ENCODE measurements at regions not wholly inside any gene's neighbourhood (a gene's known extent, or its start where the extent isn't known, plus 50 kb on each side); places are given as distances from the start of the nearest gene placed in this dataset.

- no peak for TF ChIP-seq GATA2 (IDR thresholded peaks at IDR 0.05; ENCODE audit: insufficient read depth, insufficient read length, low read depth, low read length)
- no peak for TF ChIP-seq POLR2A (IDR thresholded peaks at IDR 0.05; ENCODE audit: low read depth, low read length)
- TF ChIP-seq, protein P1, sequence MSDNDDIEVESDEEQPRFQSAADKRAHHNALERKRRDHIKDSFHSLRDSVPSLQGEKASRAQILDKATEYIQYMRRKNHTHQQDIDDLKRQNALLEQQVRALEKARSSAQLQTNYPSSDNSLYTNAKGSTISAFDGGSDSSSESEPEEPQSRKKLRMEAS (IDR thresholded peaks at IDR 0.05; ENCODE audit: insufficient read depth, insufficient read length), result no peak
- no peak for TF ChIP-seq POLR2AphosphoS5 (IDR thresholded peaks at IDR 0.05; ENCODE audit: insufficient read depth, low read depth, low read length)
- TF ChIP-seq MYC (IDR thresholded peaks at IDR 0.05; ENCODE audit: low read depth, low read length), result no peak
- no peak for TF ChIP-seq FOS (IDR thresholded peaks at IDR 0.05; ENCODE audit: borderline replicate concordance, insufficient read depth, low read length)
- TF ChIP-seq JUN (IDR thresholded peaks at IDR 0.05; ENCODE audit: borderline replicate concordance, insufficient read depth, insufficient read length, low read depth), result no peak
- no peak for TF ChIP-seq EZH2 (IDR thresholded peaks at IDR 0.05; ENCODE audit: borderline replicate concordance, low read depth, low read length, severe bottlenecking)
- TF ChIP-seq, protein P2, sequence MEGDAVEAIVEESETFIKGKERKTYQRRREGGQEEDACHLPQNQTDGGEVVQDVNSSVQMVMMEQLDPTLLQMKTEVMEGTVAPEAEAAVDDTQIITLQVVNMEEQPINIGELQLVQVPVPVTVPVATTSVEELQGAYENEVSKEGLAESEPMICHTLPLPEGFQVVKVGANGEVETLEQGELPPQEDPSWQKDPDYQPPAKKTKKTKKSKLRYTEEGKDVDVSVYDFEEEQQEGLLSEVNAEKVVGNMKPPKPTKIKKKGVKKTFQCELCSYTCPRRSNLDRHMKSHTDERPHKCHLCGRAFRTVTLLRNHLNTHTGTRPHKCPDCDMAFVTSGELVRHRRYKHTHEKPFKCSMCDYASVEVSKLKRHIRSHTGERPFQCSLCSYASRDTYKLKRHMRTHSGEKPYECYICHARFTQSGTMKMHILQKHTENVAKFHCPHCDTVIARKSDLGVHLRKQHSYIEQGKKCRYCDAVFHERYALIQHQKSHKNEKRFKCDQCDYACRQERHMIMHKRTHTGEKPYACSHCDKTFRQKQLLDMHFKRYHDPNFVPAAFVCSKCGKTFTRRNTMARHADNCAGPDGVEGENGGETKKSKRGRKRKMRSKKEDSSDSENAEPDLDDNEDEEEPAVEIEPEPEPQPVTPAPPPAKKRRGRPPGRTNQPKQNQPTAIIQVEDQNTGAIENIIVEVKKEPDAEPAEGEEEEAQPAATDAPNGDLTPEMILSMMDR (IDR thresholded peaks at IDR 0.05; ENCODE audit: extremely low read depth in 1 of 2, insufficient read depth in 1 of 2, low read depth in 1 of 2, low read length in 2 of 2), result no peak
- no peak overlapping the region for H3K9ac ChIP-seq (replicated peaks; ENCODE audit: extremely low read depth, insufficient read depth, low read length)
- CTCF ChIA-PET, result no interaction called here
- DNase-seq (ENCODE audit: low read depth, low spot score) (no peak), FAIRE-seq (no peak)
- no peaks in the 10 kb centered on the region for H4K20me1 ChIP-seq (replicated peaks; ENCODE audit: control insufficient read depth, extremely low read depth, insufficient read depth, low read length)
- no peak overlapping the region for H3K4me3 ChIP-seq (replicated peaks in 1 of 3; ENCODE audit: insufficient read depth in 1 of 3, low read depth in 1 of 3, low read length in 3 of 3)
- no peak overlapping the region for H3K4me2 ChIP-seq (ENCODE audit: insufficient read depth, low read length)
- peaks cover 41% of the 10 kb centered on the region for H3K4me1 ChIP-seq (ENCODE audit: control insufficient read depth, extremely low read depth, insufficient read depth, low read length)
- no peaks in the 10 kb centered on the region for H3K79me2 ChIP-seq (ENCODE audit: control insufficient read depth, insufficient read depth, low read length)
- dilution Hi-C loops (cut with MboI; ENCODE audit: extremely low pct_ligation_motif_present, low sequenced_read_pairs), result no loop called here
- H3K27me3 ChIP-seq (ENCODE audit: control insufficient read depth in 2 of 2, insufficient read depth in 2 of 2, low read length in 2 of 2), result no peaks in the 10 kb centered on the region
- no peak overlapping the region for H3K27ac ChIP-seq (ENCODE audit: insufficient read depth, low read depth, low read length)
- intact Hi-C loops (cut with micrococcal nuclease), result no loop called here
- POLR2A ChIA-PET, result no interaction called here
- no TSS peak for BruUV-seq (replicated peaks)
- H3K36me3 ChIP-seq (ENCODE audit: control insufficient read depth in 2 of 2, extremely low read depth in 1 of 2, insufficient read depth in 2 of 2, low read length in 2 of 2), result no peaks in the 10 kb centered on the region
- H3K9me1 ChIP-seq (replicated peaks; ENCODE audit: control insufficient read depth, extremely low read depth, insufficient read depth, low read length), result no peaks in the 10 kb centered on the region
- no peak overlapping the region for H2AFZ ChIP-seq (ENCODE audit: low read depth, low read length)
- H3K9me3 ChIP-seq (replicated peaks; ENCODE audit: control insufficient read depth, insufficient read depth, low read length), result no peaks in the 10 kb centered on the region
Observed at GRCh38 chr3:96264701-96265100, 549.7 kb upstream of the EPHA6 start.

All from endothelial cell of umbilical vein (primary cell).